GM12892 (cell line): ENCODE measurements at regions not wholly inside any gene's neighbourhood (a gene's known extent, or its start where the extent isn't known, plus 50 kb on each side); places are given as distances from the start of the nearest gene placed in this dataset.

Source experiments
- POLR2A ChIP-seq: IDR thresholded peaks from 2 replicates; pipeline ENCODE4 v1.6.1; 2011; ENCODE audit warnings: low read depth, low read length, control low read depth
- POLR2AphosphoS5 ChIP-seq: IDR thresholded peaks from 2 replicates; pipeline ENCODE4 v1.6.1; 2011; ENCODE audit warnings: low read depth, low read length, control low read depth
- TAF1 ChIP-seq: IDR thresholded peaks from 2 replicates; pipeline ENCODE4 v1.6.1; 2011; ENCODE audit warnings: low read depth, mild to moderate bottlenecking, control low read depth, low read length, borderline replicate concordance

DNA sequence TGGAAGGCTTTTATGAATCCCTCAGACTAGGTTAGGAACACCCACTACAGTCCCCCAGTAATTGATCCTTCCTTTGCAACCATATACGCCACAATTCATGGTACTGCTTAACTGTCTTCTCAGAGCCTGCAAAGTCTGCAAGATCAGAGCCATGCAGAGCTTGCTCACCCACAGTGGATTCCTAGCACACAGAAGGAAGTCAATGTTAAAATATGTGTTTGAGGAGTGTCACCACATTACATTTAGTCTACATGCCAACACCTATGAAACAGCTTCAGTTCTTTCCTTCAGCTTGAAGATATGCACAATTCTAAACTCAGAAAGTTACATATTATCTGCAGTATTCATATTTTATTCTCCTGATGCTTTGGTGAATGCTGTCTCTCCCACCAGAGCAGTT lies 138.5 kb downstream of the NDUFA12 start:
- TF ChIP-seq POLR2A, result no peak
- TF ChIP-seq TAF1, result no peak
- TF ChIP-seq POLR2AphosphoS5, result no peak
